Renal pelvis (tissue), 1 donor: ENCODE measurements at regions not wholly inside any gene's neighbourhood (a gene's known extent, or its start where the extent isn't known, plus 50 kb on each side); places are given as distances from the start of the nearest gene placed in this dataset.

Source experiments
- DNase-seq: peaks from one replicate; pipeline ENCODE4 v3.0.0-alpha.2; 2013

GRCh38 chr15:25051399-25052154, 96.8 kb downstream of the SNRPN start:
- DNase-seq = no peak

DNA sequence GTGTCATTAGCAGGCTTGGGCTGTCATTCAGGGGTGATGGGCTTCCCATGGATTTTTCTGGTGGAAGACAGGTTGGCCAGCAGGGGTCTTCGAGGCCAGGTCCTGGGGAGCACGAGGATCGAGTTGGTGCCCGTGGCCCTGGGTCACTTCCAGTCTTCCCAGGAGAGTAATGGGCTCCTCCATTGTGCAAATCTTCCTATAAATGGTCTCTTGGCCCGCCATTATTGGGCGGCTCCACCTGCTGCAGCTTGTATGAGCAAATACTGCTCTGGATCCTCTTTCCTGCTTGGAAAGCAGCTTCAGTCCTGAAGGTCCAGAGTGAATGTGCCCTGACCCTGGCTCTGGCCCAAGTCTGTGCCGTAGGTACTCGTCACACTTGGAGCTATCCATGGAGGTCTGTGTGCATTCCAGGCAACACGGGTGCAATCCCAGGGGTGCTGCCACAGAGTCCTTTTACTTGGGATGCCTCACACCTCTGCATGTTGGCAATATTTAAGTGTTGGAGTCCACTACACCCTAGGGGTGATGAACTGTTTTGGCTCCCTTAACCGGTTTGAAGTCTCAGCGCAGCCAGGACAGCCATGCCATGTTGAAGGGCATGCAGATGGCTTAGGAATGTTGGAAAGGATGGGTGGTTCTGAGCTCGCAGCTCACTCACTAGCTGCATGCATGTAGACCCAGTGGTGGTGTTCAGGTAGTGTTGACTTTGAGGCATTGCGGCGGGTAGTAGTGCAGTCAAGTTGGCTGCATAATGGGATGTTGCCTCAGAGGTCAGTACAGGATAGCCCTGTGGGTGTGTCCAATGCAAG, 97.6 kb downstream of the SNRPN start:
- DNase-seq = no peak

GRCh38 chr15:25053000-25053815, 98.4 kb downstream of the SNRPN start:
- no peak for DNase-seq

DNA sequence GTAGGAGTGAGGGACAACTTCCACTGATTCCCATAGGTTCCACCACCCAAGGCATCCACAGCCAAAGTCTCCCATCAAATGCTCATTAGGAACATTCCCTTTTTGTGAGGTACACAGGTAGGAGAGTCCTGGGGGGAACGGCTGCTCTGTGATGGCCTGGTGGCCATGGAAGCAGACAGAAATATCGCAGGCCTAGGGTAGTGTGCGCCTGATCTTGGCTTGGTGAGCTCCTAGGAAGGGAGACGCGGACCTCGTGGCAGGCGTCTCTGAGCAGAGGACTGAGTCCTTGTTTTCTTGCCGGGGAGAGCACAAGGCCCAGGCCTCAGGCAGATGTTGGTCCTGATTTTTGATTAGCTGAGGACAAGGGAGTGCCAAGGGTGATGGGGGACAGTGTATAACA, 99.5 kb downstream of the SNRPN start:
- DNase-seq = no peak

DNA sequence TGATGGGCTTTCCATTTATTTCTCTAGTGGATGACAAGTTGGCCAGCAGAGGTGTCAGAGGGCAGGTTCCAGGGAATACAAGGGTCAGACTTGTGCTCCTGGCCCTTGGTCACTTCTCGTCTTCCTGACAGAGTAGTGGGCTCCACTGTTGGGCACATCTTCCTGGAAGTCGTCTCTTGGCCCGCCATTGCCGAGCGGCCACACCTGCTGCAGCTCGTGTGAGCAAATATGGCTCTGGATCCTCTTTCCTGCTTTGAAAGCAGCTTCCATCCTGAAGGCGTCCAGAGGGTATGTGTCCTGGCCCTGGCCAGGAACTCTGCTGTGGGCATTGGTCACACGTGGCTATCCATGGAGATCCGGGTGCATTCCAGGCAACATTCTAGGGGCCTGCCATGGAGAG, 100.2 kb downstream of the SNRPN start:
- DNase-seq = no peak

DNA sequence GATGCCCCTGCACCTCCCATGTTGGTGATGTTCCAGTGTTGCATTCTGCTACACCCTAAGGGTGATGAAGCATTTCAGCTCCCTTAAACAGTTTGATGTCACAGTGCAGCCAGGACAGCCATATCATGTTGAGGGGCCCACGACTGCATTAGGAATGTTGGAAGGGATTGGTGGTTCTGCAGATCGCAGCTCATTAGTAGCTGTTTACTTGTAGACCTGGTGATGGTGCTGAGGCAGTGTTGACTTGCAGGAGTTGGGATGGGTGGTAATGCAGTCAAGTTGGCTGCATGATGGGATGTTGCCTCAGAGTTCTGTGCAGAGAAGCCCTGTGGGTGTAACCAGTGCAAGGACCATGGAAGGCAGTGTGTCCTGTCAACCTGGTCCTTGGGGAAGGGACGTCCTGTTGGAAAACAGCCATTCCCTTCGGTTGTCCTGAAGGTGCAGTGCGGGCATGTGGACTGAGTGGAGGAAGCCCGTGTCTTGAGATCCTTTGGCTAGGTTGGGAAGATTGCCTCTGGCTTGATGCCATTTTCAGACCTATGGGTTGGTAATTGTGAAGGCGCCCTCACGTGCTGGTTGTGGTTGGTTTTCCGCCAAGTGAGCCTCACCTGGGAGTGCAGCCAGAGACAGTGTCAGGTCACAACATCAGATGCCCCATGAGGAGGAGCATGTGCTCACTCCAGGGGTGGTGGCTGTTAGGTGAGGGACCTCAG, 100.7 kb downstream of the SNRPN start:
- no peak for DNase-seq

DNA sequence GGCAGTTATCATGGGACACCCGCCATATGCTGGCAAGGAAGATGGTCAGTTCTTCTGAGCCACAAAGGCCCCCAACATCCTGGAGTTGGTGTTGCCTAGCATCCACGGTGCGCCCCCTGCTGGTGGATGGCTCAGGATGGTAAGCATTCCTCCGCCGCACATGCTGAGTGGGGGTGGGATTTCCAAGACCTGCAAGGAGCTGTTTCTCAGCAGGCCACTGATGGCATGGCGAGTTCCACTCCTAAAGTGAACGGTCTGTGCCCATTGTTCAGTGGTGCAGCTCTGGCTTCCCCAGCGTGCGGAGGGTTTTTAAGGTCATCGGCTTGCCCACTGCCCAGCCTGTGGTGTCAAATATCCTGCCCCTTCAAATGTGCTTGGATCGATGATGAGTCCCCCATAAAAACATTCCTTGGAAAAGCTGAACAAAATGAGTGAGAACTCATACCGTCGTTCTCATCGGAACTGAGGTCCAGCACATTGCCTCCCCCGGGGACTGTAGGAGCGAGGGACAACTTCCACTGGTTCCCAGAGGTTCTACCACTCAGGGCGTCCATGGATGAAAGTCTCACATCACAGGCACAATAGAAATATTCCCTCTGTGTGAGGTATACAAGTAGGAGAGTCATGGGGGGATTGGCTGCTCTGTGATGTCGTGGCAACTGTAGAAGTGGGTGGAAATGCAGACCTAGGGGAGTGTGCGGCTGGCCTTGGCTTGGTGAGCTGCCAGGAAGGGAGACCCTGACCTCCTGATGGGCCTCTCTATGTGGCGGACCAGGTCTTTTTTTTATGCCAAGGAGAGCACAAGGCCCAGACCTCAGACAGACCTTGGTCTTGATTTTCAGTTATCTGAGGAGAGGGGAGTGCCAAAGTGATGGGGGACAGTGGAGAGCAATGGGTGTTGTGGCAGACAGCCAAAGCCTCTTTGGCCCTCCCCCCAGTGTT, 102.0 kb downstream of the SNRPN start:
- no peak for DNase-seq

GRCh38 chr15:25057574-25057973, 102.8 kb downstream of the SNRPN start:
- DNase-seq = no peak

DNA sequence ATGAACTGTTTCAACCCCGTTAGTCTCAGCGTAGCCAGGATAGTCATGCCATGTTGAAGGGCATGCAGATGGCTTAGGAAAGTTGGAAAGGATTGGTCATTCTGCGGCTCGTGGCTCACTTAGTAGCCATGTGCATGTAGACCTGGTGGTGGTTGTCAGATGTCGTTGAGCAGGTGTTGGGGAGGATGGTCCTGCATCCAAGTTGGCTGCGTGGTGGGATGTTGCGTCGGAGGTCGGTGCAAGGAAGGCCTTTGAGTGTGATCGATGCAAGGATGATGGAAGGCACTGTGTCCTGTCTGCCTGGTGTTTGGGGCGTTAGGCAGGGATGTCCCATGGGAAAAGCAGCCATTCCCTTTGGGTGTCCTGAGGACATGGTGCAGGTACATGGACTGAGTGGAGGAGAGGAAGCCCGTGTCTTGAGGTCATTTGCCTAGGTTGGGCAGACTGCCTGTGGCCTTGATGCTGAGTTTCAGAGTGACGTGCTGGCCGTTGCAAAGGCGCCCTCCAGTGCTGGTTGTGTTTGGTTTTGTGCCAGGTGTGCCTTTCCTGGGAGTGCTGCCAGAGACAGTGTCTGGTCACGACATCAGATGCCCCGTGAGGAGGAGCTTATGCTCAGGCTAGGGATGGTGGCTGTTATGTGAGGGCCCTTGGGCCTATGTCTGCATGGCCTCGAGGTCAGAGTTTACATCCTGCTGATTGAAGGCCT, 103.4 kb downstream of the SNRPN start:
- DNase-seq = no peak

- DNase-seq = no peak
Measured at GRCh38 chr15:25059698-25060471, 105.1 kb downstream of the SNRPN start.

- no peak for DNase-seq
Measured at GRCh38 chr15:25060472-25060803, 105.7 kb downstream of the SNRPN start.

GRCh38 chr15:25060996-25061620, 106.3 kb downstream of the SNRPN start:
- no peak for DNase-seq

- DNase-seq = no peak
Measured at GRCh38 chr15:25061808-25062550, 107.2 kb downstream of the SNRPN start.

GRCh38 chr15:25062551-25063430, 108.0 kb downstream of the SNRPN start:
- DNase-seq = no peak

- DNase-seq = no peak
Measured at GRCh38 chr15:25065286-25065685, 110.5 kb downstream of the SNRPN start.

GRCh38 chr15:25065876-25066275, 111.1 kb downstream of the SNRPN start:
- DNase-seq = no peak

DNA sequence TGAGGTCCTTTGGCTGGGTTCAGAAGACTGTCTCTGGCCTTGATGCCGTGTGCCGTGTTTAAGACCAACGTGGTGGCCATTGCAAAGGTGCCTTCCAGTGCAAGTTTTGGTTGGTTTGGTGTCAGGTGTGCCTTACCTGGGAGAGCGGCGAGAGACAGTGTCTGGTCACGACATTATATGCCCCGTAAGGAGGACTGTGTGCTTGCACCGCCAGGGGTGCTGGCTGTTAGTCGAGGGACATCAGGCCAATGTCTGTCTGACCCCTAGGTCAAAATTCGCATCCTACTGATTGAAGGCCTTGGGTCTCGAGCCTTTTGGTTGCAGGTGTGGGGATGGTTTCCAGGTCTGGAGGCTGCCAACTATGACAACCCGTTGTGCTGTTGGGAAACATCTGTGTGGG, 111.9 kb downstream of the SNRPN start:
- no peak for DNase-seq
